GM12878 (cell line): ENCODE measurements at regions not wholly inside any gene's neighbourhood (a gene's known extent, or its start where the extent isn't known, plus 50 kb on each side); places are given as distances from the start of the nearest gene placed in this dataset.

ENCODE experiments used
- ATAC-seq: fragments of 200-7000 bp; cut with Tn5 transposase; 3 replicates; pipeline ENCODE4 v1.9.1; 2020; ENCODE audit warnings: mild to moderate bottlenecking, moderate library complexity
- BruUV-seq: library from RNA; stranded (reverse); fragments of 400-500 nt; replicated peaks from 2 replicates; lab custom pipeline; 2021; lab: Mats Ljungman, UMichigan
- CTCF ChIA-PET: fragments of 300-600 bp; sonication (Branson Sonifier 250); formaldehyde crosslinking; extraction: SDS; loops from one replicate; lab custom pipeline; 2021; ENCODE audit warnings: inconsistent platforms; lab: Yijun Ruan, JAX
- POLR2A ChIA-PET: fragments of 350-600 bp; formaldehyde crosslinking; extraction: SDS; loops from one replicate; lab custom pipeline; 2021; ENCODE audit warnings: inconsistent platforms; lab: Charles Lee
- RAD21 ChIA-PET: fragments of 300-600 bp; sonication (Branson Sonifier 250); formaldehyde crosslinking; loops from one replicate; lab custom pipeline; 2023; ENCODE audit warnings: antibody characterized with exemption; ENCODE audit not compliant: unreplicated experiment; lab: Charles Lee
- SMC1A ChIA-PET: fragments of 300-600 bp; sonication (Branson Sonifier 250); formaldehyde crosslinking; loops from one replicate; lab custom pipeline; 2023; ENCODE audit not compliant: unreplicated experiment, uncharacterized antibody; lab: Charles Lee
- DNase-seq: peaks from one replicate; pipeline ENCODE4 v3.0.0-alpha.2; 2011; ENCODE audit warnings: low read depth, low spot score
- FAIRE-seq: peaks from 3 replicates; lab custom pipeline; 2011; peaks lifted over from hg19 to GRCh38; lab: Jason Lieb, UNC
- H2AFZ ChIP-seq: 2 replicates; pipeline ENCODE4 v1.6.0; 2011; ENCODE audit warnings: low read depth, low read length, control low read depth; ENCODE audit not compliant: control insufficient read depth
- H3K27ac ChIP-seq: 2 replicates; pipeline ENCODE4 v1.5.1; 2011; ENCODE audit warnings: control low read depth; ENCODE audit not compliant: control insufficient read depth, insufficient read depth
- H3K27me3 ChIP-seq, 2 experiments: replicated peaks in 1 of 2; 2 replicates each; pipeline versions ENCODE4 v1.6.0 to v1.6.1; 2011; ENCODE audit warnings: low read length in 1 of 2; ENCODE audit not compliant: control insufficient read depth in 2 of 2, insufficient read depth in 2 of 2
- H3K36me3 ChIP-seq, 2 experiments: 2 replicates each; pipeline ENCODE4 v1.5.1; 2011; ENCODE audit warnings: low read length in 1 of 2; ENCODE audit not compliant: control insufficient read depth in 2 of 2, insufficient read depth in 2 of 2
- H3K4me1 ChIP-seq: 2 replicates; pipeline ENCODE4 v1.6.1; 2011; ENCODE audit warnings: mild to moderate bottlenecking, low read length, moderate library complexity, mixed read lengths; ENCODE audit not compliant: control insufficient read depth, insufficient read depth
- H3K4me2 ChIP-seq: 2 replicates; pipeline ENCODE4 v1.6.0; 2011; ENCODE audit warnings: control low read depth; ENCODE audit not compliant: control insufficient read depth, insufficient read depth
- H3K4me3 ChIP-seq: fragments of 200-600 bp; sonication (generic); 2 replicates; pipeline ENCODE4 v1.5.1; 2016
- H3K79me2 ChIP-seq: 2 replicates; pipeline ENCODE4 v1.6.0; 2011; ENCODE audit warnings: low read length; ENCODE audit not compliant: control insufficient read depth, insufficient read depth
- H3K9ac ChIP-seq: 2 replicates; pipeline ENCODE4 v1.8.0; 2011; ENCODE audit warnings: low read length, control low read depth, mixed read lengths; ENCODE audit not compliant: control insufficient read depth, insufficient read depth
- H3K9me3 ChIP-seq: replicated peaks from 3 replicates; pipeline ENCODE4 v1.5.1; 2011; ENCODE audit warnings: mild to moderate bottlenecking, low read length; ENCODE audit not compliant: control insufficient read depth, insufficient read depth
- H4K20me1 ChIP-seq: 2 replicates; pipeline ENCODE4 v1.6.0; 2011; ENCODE audit not compliant: control insufficient read depth, insufficient read depth
- ASH2L ChIP-seq: fragments of 300-600, 200-600 bp; sonication (generic); IDR thresholded peaks from 2 replicates; pipeline ENCODE4 v1.6.1; 2017; ENCODE audit warnings: low read depth, mild to moderate bottlenecking, borderline replicate concordance
- ATF7 ChIP-seq: fragments of 450-650 bp; IDR thresholded peaks from 2 replicates; pipeline ENCODE4 v1.6.1; 2016; ENCODE audit warnings: low read depth, mild to moderate bottlenecking
- CHD1 ChIP-seq: IDR thresholded peaks from 2 replicates; pipeline ENCODE4 v1.6.1; 2012; ENCODE audit warnings: low read depth, low read length, improper control_type of control experiment
- CREM ChIP-seq: IDR thresholded peaks from 2 replicates; pipeline ENCODE4 v1.6.1; 2014; ENCODE audit warnings: antibody characterized with exemption, low read depth
- E2F8 ChIP-seq: fragments of 450-650 bp; IDR thresholded peaks from 2 replicates; pipeline ENCODE4 v1.6.1; 2018; ENCODE audit warnings: mild to moderate bottlenecking, low read depth, moderate library complexity; ENCODE audit not compliant: partially characterized antibody
- FOS ChIP-seq: IDR thresholded peaks from 3 replicates; pipeline ENCODE4 v1.6.1; 2011; ENCODE audit warnings: borderline replicate concordance; ENCODE audit not compliant: insufficient read length; ENCODE audit errors: extremely low read depth
- FOXM1 ChIP-seq: IDR thresholded peaks from 2 replicates; pipeline ENCODE4 v1.6.1; 2012; ENCODE audit warnings: low read depth, mild to moderate bottlenecking, inconsistent platforms, low read length, moderate library complexity
- HDAC2 ChIP-seq: fragments of 200-600 bp; sonication (generic); IDR thresholded peaks from 2 replicates; pipeline ENCODE4 v1.6.1; 2017
- JUND ChIP-seq: IDR thresholded peaks from 2 replicates; pipeline ENCODE4 v1.6.1; 2012; ENCODE audit warnings: low read depth, mild to moderate bottlenecking, low read length, improper control_type of control experiment, moderate library complexity
- POLR2AphosphoS2 ChIP-seq: IDR thresholded peaks from 2 replicates; pipeline ENCODE4 v1.6.1; 2011; ENCODE audit warnings: low read depth, mild to moderate bottlenecking, low read length, improper control_type of control experiment, moderate library complexity
- RUNX3 ChIP-seq: IDR thresholded peaks from 2 replicates; pipeline ENCODE4 v1.6.1; 2012; ENCODE audit warnings: low read length, inconsistent platforms
- SMAD1 ChIP-seq: fragments of 450-650 bp; IDR thresholded peaks from 2 replicates; pipeline ENCODE4 v1.6.1; 2018; ENCODE audit warnings: mild to moderate bottlenecking, low read depth; ENCODE audit not compliant: partially characterized antibody
- TCF7 ChIP-seq: IDR thresholded peaks from 2 replicates; pipeline ENCODE4 v1.6.1; 2014; ENCODE audit warnings: antibody characterized with exemption, borderline replicate concordance
- USF1 ChIP-seq: IDR thresholded peaks from 2 replicates; pipeline ENCODE4 v1.6.1; 2011; ENCODE audit warnings: borderline replicate concordance, low read depth, mild to moderate bottlenecking, moderate library complexity, mixed read lengths, low read length; ENCODE audit not compliant: insufficient read depth; ENCODE audit errors: extremely low read length
- ZBTB11 ChIP-seq: fragments of 450-650 bp; formaldehyde crosslinking; IDR thresholded peaks from 2 replicates; pipeline ENCODE4 v1.5.0; 2022; ENCODE audit warnings: mild to moderate bottlenecking, missing genetic modification characterization
- ZNF207 ChIP-seq: fragments of 450-650 bp; IDR thresholded peaks from 2 replicates; pipeline ENCODE4 v1.6.1; 2014; ENCODE audit warnings: antibody characterized with exemption, mild to moderate bottlenecking, borderline replicate concordance
- WGBS: methylation state at CpG from one replicate; pipeline ENCODE4 v1.1.6; 2016; ENCODE audit warnings: low lambda C conversion rate; ENCODE audit not compliant: insufficient replicate concordance, insufficient coverage; ENCODE audit errors: missing lambda C conversion rate; 5-methylcytosine and 5-hydroxymethylcytosine counted together
- in situ Hi-C: fragments of 300-500 bp; cut with MboI; formaldehyde crosslinking; loops from 9 replicates; pipeline ENCODE4 v1.14.3; 2018; ENCODE audit warnings: mixed read lengths
- intact Hi-C: fragments of 100-400 bp; cut with micrococcal nuclease; formaldehyde crosslinking; loops from one replicate; pipeline ENCODE4 v1.14.2; 2022; ENCODE audit not compliant: unreplicated experiment

- TF ChIP-seq ZBTB11 (CRISPR knock-in tag) (no peak), RUNX3 (no peak), TCF7 (no peak), FOS (no peak), ASH2L (no peak), JUND (no peak), HDAC2 (no peak), SMAD1 (no peak), FOXM1 (no peak), ZNF207 (no peak)
Observed at GRCh38 chr4:13007802-13008470, 476.2 kb downstream of the RAB28 start (continued).

- Histone ChIP-seq H2AFZ (no peak overlapping the region), H3K4me1 (no peaks in the 10 kb centered on the region), H3K9ac (no peak overlapping the region), H3K79me2 (no peaks in the 10 kb centered on the region), H3K4me2 (no peak overlapping the region), H3K4me3 (no peak overlapping the region), H3K9me3 (no peaks in the 10 kb centered on the region), H4K20me1 (no peaks in the 10 kb centered on the region), H3K36me3 (no peaks in the 10 kb centered on the region), H3K27ac (no peak overlapping the region), H3K27me3 (no peaks in the 10 kb centered on the region)
- intact Hi-C loops (no loop called here), in situ Hi-C loops (no loop called here)
- no TSS peak for BruUV-seq
- no peak for DNase-seq
- RAD21 ChIA-PET = no interaction called here
- SMC1A ChIA-PET = no interaction called here
- POLR2A ChIA-PET = no interaction called here
- WGBS = 62% methylated on average over 3 of the region's 3 CpGs
- ATAC-seq = no peak
- CTCF ChIA-PET = no interaction called here
- no peak for FAIRE-seq
- TF ChIP-seq ATF7 = no peak
- no peak for TF ChIP-seq USF1
- TF ChIP-seq E2F8 = no peak
- TF ChIP-seq POLR2AphosphoS2 = no peak
- no peak for TF ChIP-seq CREM
- no peak for TF ChIP-seq CHD1
Observed at GRCh38 chr4:12993923-12994322, 490.2 kb downstream of the RAB28 start.
